OCI-LY3 (cell line): ENCODE measurements at regions not wholly inside any gene's neighbourhood (a gene's known extent, or its start where the extent isn't known, plus 50 kb on each side); places are given as distances from the start of the nearest gene placed in this dataset.

ENCODE experiments used
- CTCF ChIP-seq: fragments of 200-600, 300-600 bp; sonication (generic); IDR thresholded peaks from 2 replicates; pipeline ENCODE4 v1.5.1; 2014; ENCODE audit warnings: antibody characterized with exemption, low read length, low read depth
- EZH2phosphoT487 ChIP-seq: fragments of 200-600 bp; shearing (Covaris generic); IDR thresholded peaks from 2 replicates; pipeline ENCODE4 v1.6.1; 2018; ENCODE audit warnings: antibody characterized with exemption, mixed run types, low read depth

GRCh38 chr17:55620023-55620422 is 102.6 kb downstream of the TMEM100 start:
- TF ChIP-seq CTCF, result no peak
- no peak for TF ChIP-seq EZH2phosphoT487
